T-helper 1 cell treated with Interleukin-12 subunit alpha and Interleukin-12 subunit beta and Interleukin-4 antibody, amounts not matched to agents 30 μg/mL and 1 μg/mL, for 36 hours (primary cell): ENCODE measurements at regions not wholly inside any gene's neighbourhood (a gene's known extent, or its start where the extent isn't known, plus 50 kb on each side); places are given as distances from the start of the nearest gene placed in this dataset.

Source experiments
- H3K27ac Mint-ChIP-seq: one replicate; pipeline ENCODE4 v1.8.0; 2021; ENCODE audit warnings: mild to moderate bottlenecking, mixed read lengths
- H3K27me3 Mint-ChIP-seq: one replicate; pipeline ENCODE4 v1.8.0; 2021; ENCODE audit warnings: low read depth, mixed read lengths
- H3K36me3 Mint-ChIP-seq: one replicate; pipeline ENCODE4 v1.8.0; 2021; ENCODE audit warnings: low read depth, mixed read lengths
- H3K4me1 Mint-ChIP-seq: one replicate; pipeline ENCODE4 v1.8.0; 2021; ENCODE audit warnings: low read depth, mixed read lengths
- H3K4me3 Mint-ChIP-seq: one replicate; pipeline ENCODE4 v1.8.0; 2021; ENCODE audit warnings: mild to moderate bottlenecking, moderate library complexity, mixed read lengths
- H3K9me3 Mint-ChIP-seq: one replicate; pipeline ENCODE4 v1.8.0; 2021; ENCODE audit warnings: mixed read lengths

- no peak overlapping the region for H3K4me3 Mint-ChIP-seq
- H3K27me3 Mint-ChIP-seq, result peaks cover 8% of the 10 kb centered on the region
- no peaks in the 10 kb centered on the region for H3K4me1 Mint-ChIP-seq
- H3K27ac Mint-ChIP-seq, result no peak overlapping the region
- H3K36me3 Mint-ChIP-seq, result no peaks in the 10 kb centered on the region
- H3K9me3 Mint-ChIP-seq, result no peaks in the 10 kb centered on the region
Observed at GRCh38 chr10:11387044-11387443, 224.4 kb downstream of the USP6NL start.
